HG03066 (cell line): ENCODE measurements at regions not wholly inside any gene's neighbourhood (a gene's known extent, or its start where the extent isn't known, plus 50 kb on each side); places are given as distances from the start of the nearest gene placed in this dataset.
"Not testable (repeated sequence)": the region's sequence is repeated elsewhere in the genome, so short reads cannot be mapped to it uniquely, and the experiment has no call there.

Experiments
- ATAC-seq: cut with Tn5 transposase; IDR thresholded peaks from one replicate; pipeline ENCODE4 v1.9.1; 2021; ENCODE audit warnings: low read depth; ENCODE audit not compliant: unreplicated experiment

- ATAC-seq, result no peak
Measured at GRCh38 chr5:92676215-92677165, 904.5 kb downstream of the NR2F1-AS1 start.

GRCh38 chr5:92674321-92674720 lies 906.7 kb downstream of the NR2F1-AS1 start:
- no peak for ATAC-seq

GRCh38 chr5:92665506-92665905 lies 915.5 kb downstream of the NR2F1-AS1 start:
- ATAC-seq, result no peak

DNA sequence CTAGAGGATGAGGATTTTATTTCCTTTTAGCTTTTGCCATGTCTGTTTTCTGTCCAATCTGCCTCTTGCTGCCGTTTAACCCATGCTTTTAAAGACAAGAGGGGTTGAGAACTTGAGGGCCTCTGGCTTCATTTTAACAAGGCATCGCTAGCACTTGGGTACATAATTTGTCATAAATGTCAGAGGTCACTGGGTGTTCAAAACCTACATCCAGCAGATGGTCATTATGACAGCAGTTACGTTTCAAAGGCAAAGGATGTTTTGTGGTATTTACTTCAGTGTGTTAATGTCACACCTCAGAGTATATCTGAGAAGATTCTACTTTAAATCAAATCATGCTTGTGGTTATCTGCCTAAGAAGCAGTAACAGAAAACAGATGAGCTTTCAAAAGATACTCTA lies 918.3 kb downstream of the NR2F1-AS1 start:
- ATAC-seq, result no peak

DNA sequence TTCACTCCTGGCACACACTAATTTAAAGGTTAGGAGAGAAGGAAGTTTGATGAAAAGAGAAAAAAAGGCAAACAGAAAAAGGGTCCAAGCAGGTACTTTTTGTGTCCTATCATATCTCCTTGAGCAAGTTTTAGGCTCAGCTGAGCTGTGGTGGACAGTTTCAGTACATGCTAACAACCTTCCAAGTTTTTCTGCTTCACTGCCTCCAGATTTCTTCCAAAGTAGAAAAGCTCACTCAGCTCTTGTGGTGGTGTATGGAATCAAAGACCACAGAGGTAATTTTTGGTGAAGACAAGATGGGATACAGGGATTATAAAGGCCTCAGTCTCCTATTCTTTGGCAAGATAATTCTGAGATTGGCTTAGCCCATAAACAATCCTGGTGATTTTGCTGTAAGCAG lies 921.8 kb downstream of the NR2F1-AS1 start:
- no peak for ATAC-seq

DNA sequence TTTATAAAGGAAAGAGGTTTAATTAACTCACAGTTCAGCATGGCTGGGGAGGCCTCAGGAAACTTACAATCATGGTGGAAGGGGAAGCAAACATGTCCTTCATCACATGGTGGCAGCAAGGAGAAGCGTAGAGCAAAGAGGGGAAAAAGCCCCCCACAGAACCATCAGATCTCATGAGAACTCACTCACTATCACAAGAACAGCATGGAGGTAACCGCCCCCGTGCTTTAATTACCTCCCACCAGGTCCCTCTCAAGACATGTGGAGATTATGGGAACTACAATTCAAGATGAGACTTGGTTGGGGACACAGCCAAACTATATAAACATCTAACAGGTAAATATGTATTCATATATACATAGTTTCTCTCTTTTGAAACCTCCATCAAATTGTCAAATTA lies 926.4 kb downstream of the NR2F1-AS1 start:
- ATAC-seq, result not testable (repeated sequence)

DNA sequence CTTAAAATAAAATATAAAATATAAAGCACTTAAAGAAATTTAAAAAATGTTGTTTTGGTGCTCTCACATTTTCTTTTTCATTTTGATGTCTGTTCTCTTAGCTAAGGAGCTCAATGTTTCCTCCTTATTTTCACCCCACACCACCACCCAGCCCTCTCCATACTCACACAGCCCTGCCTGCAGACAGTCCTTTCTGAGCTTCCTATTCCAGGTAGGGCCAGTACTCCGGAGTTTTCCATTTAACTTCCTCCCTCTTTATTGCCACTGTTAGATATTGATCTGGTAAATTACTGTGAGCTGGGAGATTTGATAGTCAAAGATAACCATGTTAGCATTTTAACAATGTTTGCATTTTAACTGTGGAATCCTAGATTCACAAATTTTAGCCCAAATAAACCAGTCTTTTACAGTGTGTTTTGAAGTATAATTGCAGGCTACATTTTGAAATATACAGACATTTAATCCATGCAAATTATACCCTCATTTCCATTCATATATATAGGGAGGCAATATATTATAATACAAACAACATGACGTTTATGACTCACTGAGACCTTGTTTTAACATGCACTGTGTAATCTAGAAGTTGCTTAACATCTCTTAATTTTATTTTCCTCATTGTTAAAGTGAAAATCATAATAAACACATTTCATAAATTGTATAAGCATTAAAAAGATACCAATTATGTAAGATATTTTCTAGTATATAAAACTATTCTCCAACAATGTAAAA lies 927.1 kb downstream of the NR2F1-AS1 start:
- ATAC-seq, result no peak

- no peak for ATAC-seq
Measured at GRCh38 chr5:92652756-92653155, 928.3 kb downstream of the NR2F1-AS1 start.

DNA sequence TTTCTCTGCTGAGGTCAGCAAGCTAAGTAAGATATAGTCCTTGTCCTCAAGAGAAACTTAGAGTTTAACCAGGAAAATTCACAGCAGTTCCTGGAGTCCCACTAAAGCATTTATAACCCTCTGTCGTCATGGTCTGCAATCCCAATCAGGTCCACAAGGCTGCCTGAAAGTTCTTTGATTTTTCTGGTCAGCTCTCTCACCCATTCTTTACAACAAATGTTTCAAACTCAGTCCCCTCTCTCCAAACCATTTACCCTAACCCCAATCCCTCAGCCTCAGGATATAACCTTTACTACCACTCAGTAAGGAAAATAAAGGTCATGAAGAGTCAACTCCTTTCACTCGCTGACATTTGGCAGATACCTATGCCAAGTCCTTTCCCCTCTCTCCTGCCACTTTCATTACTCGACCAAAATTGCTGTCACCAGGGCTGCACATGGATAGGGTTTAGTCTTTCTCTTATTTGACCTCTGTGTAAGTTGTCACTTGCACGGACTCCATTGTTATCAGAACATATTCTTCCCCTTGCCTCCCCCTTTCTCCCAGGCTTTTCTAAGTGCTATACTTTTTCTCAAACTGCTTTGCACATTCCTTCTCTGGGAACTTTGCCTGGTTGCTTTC lies 936.6 kb downstream of the NR2F1-AS1 start:
- no peak for ATAC-seq

- no peak for ATAC-seq
Measured at GRCh38 chr5:92641031-92641962, 939.7 kb downstream of the NR2F1-AS1 start.

- ATAC-seq, result no peak
Measured at GRCh38 chr5:92640340-92640739, 940.7 kb downstream of the NR2F1-AS1 start.

DNA sequence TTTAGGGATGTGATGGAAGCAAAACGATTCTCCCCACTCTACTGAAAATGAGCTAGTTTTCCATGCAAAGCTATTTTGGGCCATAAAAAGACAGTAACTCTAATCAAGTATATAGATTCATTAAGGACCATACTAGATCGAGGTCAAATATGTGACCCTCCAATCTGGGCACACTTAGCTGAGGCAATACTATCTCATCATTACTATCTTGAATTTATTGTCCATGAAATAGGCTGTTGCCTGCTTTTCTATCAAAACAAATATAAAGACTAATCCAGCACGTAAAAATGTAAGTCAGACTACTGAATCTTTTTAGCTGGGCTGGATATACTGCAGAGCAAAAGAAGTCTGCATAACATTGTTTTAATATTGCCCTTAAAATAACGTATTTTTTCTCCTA lies 943.1 kb downstream of the NR2F1-AS1 start:
- no peak for ATAC-seq

- no peak for ATAC-seq
Measured at GRCh38 chr5:92637247-92637646, 943.8 kb downstream of the NR2F1-AS1 start.

GRCh38 chr5:92635001-92635461 lies 946.0 kb downstream of the NR2F1-AS1 start:
- ATAC-seq, result no peak

GRCh38 chr5:92633875-92634487 lies 947.0 kb downstream of the NR2F1-AS1 start:
- ATAC-seq, result no peak

DNA sequence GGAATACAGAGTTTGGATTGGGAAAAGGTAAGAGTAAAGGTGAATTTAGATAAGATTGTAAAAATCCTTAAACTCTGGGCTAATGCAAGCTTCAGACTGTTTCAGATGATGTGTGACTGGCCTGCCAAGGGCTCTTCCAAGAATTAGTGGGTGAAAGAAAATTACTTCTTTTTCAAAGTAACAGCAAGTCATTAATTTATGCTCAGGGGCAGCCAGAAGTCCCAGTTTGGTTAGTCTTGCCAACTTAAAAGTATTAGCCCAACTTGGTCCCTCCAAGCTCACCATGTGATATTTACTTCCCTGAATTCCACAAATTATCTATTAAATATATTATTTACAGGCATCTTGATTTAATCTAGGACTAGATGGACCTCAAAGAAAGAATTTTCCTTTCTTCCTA lies 947.8 kb downstream of the NR2F1-AS1 start:
- no peak for ATAC-seq

GRCh38 chr5:92631237-92631701 lies 949.8 kb downstream of the NR2F1-AS1 start:
- ATAC-seq, result not testable (repeated sequence)

GRCh38 chr5:92629574-92629973 lies 951.4 kb downstream of the NR2F1-AS1 start:
- no peak for ATAC-seq

DNA sequence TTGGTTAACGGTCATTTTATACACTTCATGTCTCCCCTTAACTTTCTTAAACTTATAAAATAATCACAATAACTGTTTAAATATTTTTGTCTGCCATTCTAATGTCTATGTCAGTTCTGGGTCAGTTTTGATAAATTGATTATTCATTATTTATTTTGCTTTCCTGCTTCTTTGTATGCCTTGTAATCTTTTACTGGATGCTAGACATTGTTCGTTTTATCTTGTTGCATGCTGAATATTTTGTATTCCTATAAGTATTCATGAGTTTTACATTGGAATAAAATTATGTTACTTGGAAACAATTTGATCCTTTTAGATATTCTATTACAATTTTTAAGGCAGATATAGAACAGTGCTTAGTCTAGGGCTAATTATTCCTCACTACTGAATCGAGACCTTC lies 952.0 kb downstream of the NR2F1-AS1 start:
- no peak for ATAC-seq
